Ovary (tissue), 3 donors: ENCODE measurements at regions not wholly inside any gene's neighbourhood (a gene's known extent, or its start where the extent isn't known, plus 50 kb on each side); places are given as distances from the start of the nearest gene placed in this dataset.

Experiments
- CTCF ChIP-seq, 3 donors: fragments of 450-650 bp in 2 of 3; fragments of 200-600 bp in 1 of 3; IDR thresholded peaks; one replicate each; pipeline versions ENCODE4 v1.5.1 to v1.8.0; 2016 to 2022; ENCODE audit warnings: antibody characterized with exemption in 3 of 3, mild to moderate bottlenecking in 1 of 3
- EP300 ChIP-seq: sonication (generic); formaldehyde crosslinking; IDR thresholded peaks from one replicate; pipeline ENCODE4 v1.6.1; 2017; ENCODE audit warnings: antibody characterized with exemption
- POLR2A ChIP-seq: fragments of 450-650 bp; IDR thresholded peaks from one replicate; pipeline ENCODE4 v1.6.1; 2017; ENCODE audit warnings: antibody characterized with exemption, mild to moderate bottlenecking, moderate library complexity
- donor health status: DM: no; HTN: no; CAD: no.

- TF ChIP-seq POLR2A (no peak), CTCF (IDR thresholded peaks at IDR 0.05) (no peak), EP300 (no peak)
These were observed 1218.0 kb downstream of the NSUN3 start for GRCh38 chr3:95280711-95281352.
